ENCODE measurements at regions not wholly inside any gene's neighbourhood (a gene's known extent, or its start where the extent isn't known, plus 50 kb on each side); places are given as distances from the start of the nearest gene placed in this dataset.

- TF ChIP-seq CTCF (IDR thresholded peaks at IDR 0.05; ENCODE audit: low read length), result no peak
- no peak for TF ChIP-seq EZH2 (optimal IDR thresholded peaks at IDR 0.05; ENCODE audit: low read depth, low read length)
- no peak for TF ChIP-seq EZH2phosphoT487 (IDR thresholded peaks at IDR 0.05; ENCODE audit: low read length)
Measured at GRCh38 chr2:15738225-15738546, 146.5 kb downstream of the DDX1 start.
